K562 (cell line): ENCODE measurements at regions not wholly inside any gene's neighbourhood (a gene's known extent, or its start where the extent isn't known, plus 50 kb on each side); places are given as distances from the start of the nearest gene placed in this dataset.
"Not testable (repeated sequence)": the region's sequence is repeated elsewhere in the genome, so short reads cannot be mapped to it uniquely, and the experiment has no call there.

Experiments
- NFRKB ChIP-seq: fragments of 450-650 bp; IDR thresholded peaks from 2 replicates; pipeline ENCODE4 v1.6.1; 2016; ENCODE audit warnings: low read depth
- SIRT6 ChIP-seq: IDR thresholded peaks from one replicate; pipeline ENCODE4 v1.6.1; 2012; ENCODE audit warnings: low read depth, mild to moderate bottlenecking, control low read depth, inconsistent platforms, low read length, moderate library complexity
- ZNF740 ChIP-seq, 3 experiments: fragments of 200-800 bp in 1 of 3; sonication (Bioruptor generic) in 1 of 3; sonication (generic) in 1 of 3; formaldehyde crosslinking in 1 of 3; IDR thresholded peaks; 2 replicates each; pipeline versions ENCODE4 v1.6.1 to v1.8.0; 2016 to 2022; ENCODE audit warnings: mild to moderate bottlenecking in 2 of 3, missing compliant biosample characterization in 2 of 3, missing genetic modification characterization in 2 of 3, missing genetic modification reagents in 1 of 3

GRCh38 chr22:48412931-48413330 is 1414.7 kb downstream of the BRD1 start:
- TF ChIP-seq SIRT6; NFRKB; ZNF740 (CRISPR knock-in tag; IDR thresholded peaks at IDR 0.05); ZNF740 (tag; IDR thresholded peaks at IDR 0.05): not testable (repeated sequence)
